ENCODE measurements at regions not wholly inside any gene's neighbourhood (a gene's known extent, or its start where the extent isn't known, plus 50 kb on each side); places are given as distances from the start of the nearest gene placed in this dataset.

DNA sequence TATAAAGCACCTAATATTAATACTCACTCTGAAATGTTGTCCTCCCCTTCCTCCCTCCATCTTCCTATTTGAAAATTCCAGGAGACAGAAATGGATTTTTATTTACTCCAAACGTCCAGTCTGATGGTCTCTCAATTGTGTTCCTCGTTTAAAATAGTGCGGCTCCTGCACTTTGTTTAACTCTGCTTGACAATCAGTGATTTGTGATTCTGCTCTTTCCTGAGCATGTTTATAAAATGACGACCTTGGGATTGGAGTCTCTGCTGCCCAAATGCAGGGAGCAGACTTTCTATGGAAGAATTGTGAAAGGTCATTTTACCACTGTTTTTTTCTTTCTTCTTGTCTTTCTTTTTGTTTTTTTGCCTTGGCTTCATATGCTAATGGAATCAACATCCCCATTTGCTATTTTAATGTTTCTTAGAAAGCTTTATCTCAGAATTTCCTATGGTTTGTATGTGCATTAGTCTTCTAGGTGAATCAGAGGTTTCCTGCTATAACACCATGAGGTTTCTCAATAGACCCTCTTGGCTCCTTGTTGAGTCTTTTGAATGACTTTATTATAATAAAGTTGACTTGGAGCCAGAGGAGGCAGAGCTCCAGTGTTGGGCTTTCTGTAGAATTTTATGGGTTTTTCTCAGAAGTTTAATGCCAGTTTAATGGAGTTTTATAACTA lies 376.5 kb downstream of the CDH11 start:
- H3K9ac ChIP-seq (ENCODE audit: low read depth in 2 of 2, low read length in 2 of 2): no peak overlapping the region
- no peaks in the 10 kb centered on the region for H3K36me3 ChIP-seq
- TF ChIP-seq, protein P1, sequence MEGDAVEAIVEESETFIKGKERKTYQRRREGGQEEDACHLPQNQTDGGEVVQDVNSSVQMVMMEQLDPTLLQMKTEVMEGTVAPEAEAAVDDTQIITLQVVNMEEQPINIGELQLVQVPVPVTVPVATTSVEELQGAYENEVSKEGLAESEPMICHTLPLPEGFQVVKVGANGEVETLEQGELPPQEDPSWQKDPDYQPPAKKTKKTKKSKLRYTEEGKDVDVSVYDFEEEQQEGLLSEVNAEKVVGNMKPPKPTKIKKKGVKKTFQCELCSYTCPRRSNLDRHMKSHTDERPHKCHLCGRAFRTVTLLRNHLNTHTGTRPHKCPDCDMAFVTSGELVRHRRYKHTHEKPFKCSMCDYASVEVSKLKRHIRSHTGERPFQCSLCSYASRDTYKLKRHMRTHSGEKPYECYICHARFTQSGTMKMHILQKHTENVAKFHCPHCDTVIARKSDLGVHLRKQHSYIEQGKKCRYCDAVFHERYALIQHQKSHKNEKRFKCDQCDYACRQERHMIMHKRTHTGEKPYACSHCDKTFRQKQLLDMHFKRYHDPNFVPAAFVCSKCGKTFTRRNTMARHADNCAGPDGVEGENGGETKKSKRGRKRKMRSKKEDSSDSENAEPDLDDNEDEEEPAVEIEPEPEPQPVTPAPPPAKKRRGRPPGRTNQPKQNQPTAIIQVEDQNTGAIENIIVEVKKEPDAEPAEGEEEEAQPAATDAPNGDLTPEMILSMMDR (IDR thresholded peaks at IDR 0.05): no peak
- no peak overlapping the region for H3K27ac ChIP-seq
- no peaks in the 10 kb centered on the region for H3K27me3 ChIP-seq
- intact Hi-C loops (cut with DNase I): no loop called here
- no peak overlapping the region for H3K4me3 ChIP-seq
- no peaks in the 10 kb centered on the region for H3K4me1 ChIP-seq
- DNase-seq: no peak
- H3K9me3 ChIP-seq: no peaks in the 10 kb centered on the region

GRCh38 chr16:64742455-64743223 lies 379.2 kb downstream of the CDH11 start:
- no peaks in the 10 kb centered on the region for H3K4me1 ChIP-seq
- H3K36me3 ChIP-seq: no peaks in the 10 kb centered on the region
- no peaks in the 10 kb centered on the region for H3K9me3 ChIP-seq
- no peak for DNase-seq
- H3K4me3 ChIP-seq: no peak overlapping the region
- no peaks in the 10 kb centered on the region for H3K27me3 ChIP-seq
- TF ChIP-seq, protein P1 (IDR thresholded peaks at IDR 0.05): no peak
- H3K27ac ChIP-seq: no peak overlapping the region
- intact Hi-C loops (cut with DNase I): no loop called here
- H3K9ac ChIP-seq (ENCODE audit: low read depth in 2 of 2, low read length in 2 of 2): no peak overlapping the region

- TF ChIP-seq, protein P1 (IDR thresholded peaks at IDR 0.05): no peak
- no peak overlapping the region for H3K27ac ChIP-seq
- no peaks in the 10 kb centered on the region for H3K36me3 ChIP-seq
- H3K4me1 ChIP-seq: no peaks in the 10 kb centered on the region
- H3K9me3 ChIP-seq: no peaks in the 10 kb centered on the region
- no peak overlapping the region for H3K4me3 ChIP-seq
- no peaks in the 10 kb centered on the region for H3K27me3 ChIP-seq
- intact Hi-C loops (cut with DNase I): no loop called here
- DNase-seq: no peak
- H3K9ac ChIP-seq (ENCODE audit: low read depth in 2 of 2, low read length in 2 of 2): no peak overlapping the region
Observed at GRCh38 chr16:64740261-64740660, 381.6 kb downstream of the CDH11 start.

DNA sequence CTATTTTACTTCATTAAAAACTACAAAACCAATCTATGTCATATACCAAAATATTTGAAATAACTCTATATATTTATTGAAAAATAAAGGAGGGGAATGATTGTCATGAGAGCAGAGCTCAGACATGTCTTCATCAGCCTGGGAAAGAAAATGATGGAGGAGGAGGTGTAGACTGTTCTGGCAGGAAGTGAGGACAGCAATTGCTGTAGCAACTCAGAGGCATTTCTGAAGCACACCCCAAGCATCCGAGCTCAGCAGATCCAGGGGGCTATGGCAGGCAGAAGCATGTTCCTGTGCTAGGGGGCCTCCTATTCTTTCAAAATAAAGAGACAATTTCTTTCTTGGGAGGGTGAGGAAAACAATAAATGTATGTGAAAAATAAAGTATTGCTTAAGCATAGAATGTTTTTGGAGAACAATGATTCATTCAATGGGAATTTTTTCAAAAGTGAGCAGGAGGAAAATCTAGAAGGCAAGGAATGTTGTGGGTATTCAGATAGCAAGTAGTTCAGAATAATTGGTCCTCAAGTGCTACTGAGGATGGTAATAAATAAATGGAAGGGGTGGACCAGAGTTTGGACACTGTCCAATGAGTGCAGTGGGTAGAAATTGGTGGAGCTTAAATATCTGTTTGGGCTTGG lies 383.4 kb downstream of the CDH11 start:
- no peaks in the 10 kb centered on the region for H3K4me1 ChIP-seq
- no peaks in the 10 kb centered on the region for H3K27me3 ChIP-seq
- no peak overlapping the region for H3K9ac ChIP-seq (ENCODE audit: low read depth in 2 of 2, low read length in 2 of 2)
- H3K4me3 ChIP-seq: no peak overlapping the region
- H3K9me3 ChIP-seq: no peaks in the 10 kb centered on the region
- DNase-seq: no peak
- TF ChIP-seq, protein P1 (IDR thresholded peaks at IDR 0.05): no peak
- H3K27ac ChIP-seq: no peak overlapping the region
- intact Hi-C loops (cut with DNase I): no loop called here
- no peaks in the 10 kb centered on the region for H3K36me3 ChIP-seq

DNA sequence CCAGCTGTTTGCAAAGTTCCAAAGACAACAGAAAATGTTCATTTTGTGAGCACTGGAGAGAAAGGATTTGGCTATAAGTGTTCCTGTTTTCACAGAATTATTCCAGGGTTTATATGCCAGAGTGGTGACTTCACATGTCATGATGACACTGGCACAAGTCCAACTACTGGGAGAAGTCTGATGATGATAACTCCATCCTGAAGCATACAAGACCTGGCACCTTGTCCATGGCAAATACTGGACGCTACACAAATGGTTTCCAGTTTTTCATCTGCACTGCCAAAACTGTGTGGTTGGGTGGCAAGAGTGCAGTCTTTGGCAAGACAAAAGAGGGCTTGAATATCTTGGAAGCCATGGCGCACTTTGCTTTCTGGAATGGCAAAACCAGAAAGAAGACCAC lies 385.0 kb downstream of the CDH11 start:
- intact Hi-C loops (cut with DNase I): no loop called here
- TF ChIP-seq, protein P1 (IDR thresholded peaks at IDR 0.05): no peak
- Histone ChIP-seq H3K4me3 (no peak overlapping the region), H3K27ac (no peak overlapping the region), H3K9ac (ENCODE audit: low read depth in 2 of 2, low read length in 2 of 2) (no peak overlapping the region), H3K27me3 (no peaks in the 10 kb centered on the region), H3K36me3 (no peaks in the 10 kb centered on the region), H3K4me1 (no peaks in the 10 kb centered on the region), H3K9me3 (no peaks in the 10 kb centered on the region)
- DNase-seq: no peak

Measured in colonic mucosa (tissue), 4 donors.